ENCODE measurements at regions not wholly inside any gene's neighbourhood (a gene's known extent, or its start where the extent isn't known, plus 50 kb on each side); places are given as distances from the start of the nearest gene placed in this dataset.

- Mint-ChIP-seq H3K27ac (no peak overlapping the region), H3K9me3 (no peaks in the 10 kb centered on the region), H3K27me3 (no peaks in the 10 kb centered on the region), H3K4me3 (no peak overlapping the region), H3K4me1 (ENCODE audit: low read depth) (peaks cover 11% of the 10 kb centered on the region), H3K36me3 (ENCODE audit: low read depth) (no peaks in the 10 kb centered on the region)
- H3K4me3 ChIP-seq (ENCODE audit: low read length), result no peak overlapping the region
- no peak for ATAC-seq (ENCODE audit: poor library complexity)
- H3K36me3 ChIP-seq (ENCODE audit: insufficient read depth, low read length), result no peaks in the 10 kb centered on the region
- H3K4me1 ChIP-seq (ENCODE audit: insufficient read depth, low read length), result no peaks in the 10 kb centered on the region
- H3K27ac ChIP-seq (ENCODE audit: low read depth in 1 of 2, low read length in 2 of 2), result no peak overlapping the region
- DNase-seq, result no peak
- intact Hi-C loops (cut with DNase I, micrococcal nuclease), result no loop called here
- ChIA-PET CTCF (no interaction called here), POLR2A (no interaction called here)
- peaks cover 0 to 6% of the 10 kb centered on the region in 2 experiments for H3K9me3 ChIP-seq (ENCODE audit: control insufficient read depth in 1 of 2, insufficient read depth in 1 of 2, low read length in 2 of 2)
- no peaks in the 10 kb centered on the region for H3K27me3 ChIP-seq (ENCODE audit: control insufficient read depth in 1 of 2, insufficient read depth in 2 of 2, low read length in 2 of 2)
- no peak for TF ChIP-seq CTCF (IDR thresholded peaks at IDR 0.05)
Measured at GRCh38 chr2:16255120-16255519, 314.8 kb downstream of the MYCN start.

- Histone ChIP-seq H3K27me3 (ENCODE audit: control insufficient read depth in 1 of 2, insufficient read depth in 2 of 2, low read length in 2 of 2) (no peaks in the 10 kb centered on the region), H3K36me3 (ENCODE audit: insufficient read depth, low read length) (no peaks in the 10 kb centered on the region), H3K4me3 (ENCODE audit: low read length) (no peak overlapping the region), H3K4me1 (ENCODE audit: insufficient read depth, low read length) (no peaks in the 10 kb centered on the region), H3K9me3 (ENCODE audit: control insufficient read depth in 1 of 2, insufficient read depth in 1 of 2, low read length in 2 of 2) (peaks cover 0 to 6% of the 10 kb centered on the region in 2 experiments), H3K27ac (ENCODE audit: low read depth in 1 of 2, low read length in 2 of 2) (no peak overlapping the region)
- peaks cover 11% of the 10 kb centered on the region for H3K4me1 Mint-ChIP-seq (ENCODE audit: low read depth)
- H3K4me3 Mint-ChIP-seq, result no peak overlapping the region
- H3K9me3 Mint-ChIP-seq, result no peaks in the 10 kb centered on the region
- H3K27ac Mint-ChIP-seq, result no peak overlapping the region
- intact Hi-C loops (cut with DNase I, micrococcal nuclease), result no loop called here
- CTCF ChIA-PET, result no interaction called here
- H3K36me3 Mint-ChIP-seq (ENCODE audit: low read depth), result no peaks in the 10 kb centered on the region
- TF ChIP-seq CTCF (IDR thresholded peaks at IDR 0.05), result no peak
- no peak for ATAC-seq (ENCODE audit: poor library complexity)
- H3K27me3 Mint-ChIP-seq, result no peaks in the 10 kb centered on the region
- no peak for DNase-seq
- POLR2A ChIA-PET, result no interaction called here
Measured at GRCh38 chr2:16254356-16254965, 314.1 kb downstream of the MYCN start.

- Mint-ChIP-seq H3K27ac (no peak overlapping the region), H3K4me3 (no peak overlapping the region), H3K27me3 (no peaks in the 10 kb centered on the region), H3K9me3 (no peaks in the 10 kb centered on the region), H3K4me1 (ENCODE audit: low read depth) (peaks cover 11% of the 10 kb centered on the region), H3K36me3 (ENCODE audit: low read depth) (no peaks in the 10 kb centered on the region)
- ATAC-seq (ENCODE audit: poor library complexity), result no peak
- intact Hi-C loops (cut with DNase I, micrococcal nuclease), result no loop called here
- no peak for TF ChIP-seq CTCF (IDR thresholded peaks at IDR 0.05)
- no peaks in the 10 kb centered on the region for H3K4me1 ChIP-seq (ENCODE audit: insufficient read depth, low read length)
- ChIA-PET CTCF (no interaction called here), POLR2A (no interaction called here)
- no peaks in the 10 kb centered on the region for H3K36me3 ChIP-seq (ENCODE audit: insufficient read depth, low read length)
- no peak for DNase-seq
- H3K27me3 ChIP-seq (ENCODE audit: control insufficient read depth in 1 of 2, insufficient read depth in 2 of 2, low read length in 2 of 2), result no peaks in the 10 kb centered on the region
- no peak overlapping the region for H3K27ac ChIP-seq (ENCODE audit: low read depth in 1 of 2, low read length in 2 of 2)
- H3K4me3 ChIP-seq (ENCODE audit: low read length), result no peak overlapping the region
- H3K9me3 ChIP-seq (ENCODE audit: control insufficient read depth in 1 of 2, insufficient read depth in 1 of 2, low read length in 2 of 2), result peaks cover 0 to 10% of the 10 kb centered on the region in 2 experiments
Measured at GRCh38 chr2:16253291-16253690, 312.9 kb downstream of the MYCN start.
